ENCODE measurements at regions not wholly inside any gene's neighbourhood (a gene's known extent, or its start where the extent isn't known, plus 50 kb on each side); places are given as distances from the start of the nearest gene placed in this dataset.

GRCh38 chr2:12929758-12930157 lies 213.0 kb downstream of the TRIB2 start:
- TF ChIP-seq CTCF (IDR thresholded peaks at IDR 0.05) (no peak), POLR2A (IDR thresholded peaks at IDR 0.05) (no peak)

Data from tibial nerve (tissue), 3 donors.